ENCODE measurements at regions not wholly inside any gene's neighbourhood (a gene's known extent, or its start where the extent isn't known, plus 50 kb on each side); places are given as distances from the start of the nearest gene placed in this dataset.

- TF ChIP-seq, protein P1, sequence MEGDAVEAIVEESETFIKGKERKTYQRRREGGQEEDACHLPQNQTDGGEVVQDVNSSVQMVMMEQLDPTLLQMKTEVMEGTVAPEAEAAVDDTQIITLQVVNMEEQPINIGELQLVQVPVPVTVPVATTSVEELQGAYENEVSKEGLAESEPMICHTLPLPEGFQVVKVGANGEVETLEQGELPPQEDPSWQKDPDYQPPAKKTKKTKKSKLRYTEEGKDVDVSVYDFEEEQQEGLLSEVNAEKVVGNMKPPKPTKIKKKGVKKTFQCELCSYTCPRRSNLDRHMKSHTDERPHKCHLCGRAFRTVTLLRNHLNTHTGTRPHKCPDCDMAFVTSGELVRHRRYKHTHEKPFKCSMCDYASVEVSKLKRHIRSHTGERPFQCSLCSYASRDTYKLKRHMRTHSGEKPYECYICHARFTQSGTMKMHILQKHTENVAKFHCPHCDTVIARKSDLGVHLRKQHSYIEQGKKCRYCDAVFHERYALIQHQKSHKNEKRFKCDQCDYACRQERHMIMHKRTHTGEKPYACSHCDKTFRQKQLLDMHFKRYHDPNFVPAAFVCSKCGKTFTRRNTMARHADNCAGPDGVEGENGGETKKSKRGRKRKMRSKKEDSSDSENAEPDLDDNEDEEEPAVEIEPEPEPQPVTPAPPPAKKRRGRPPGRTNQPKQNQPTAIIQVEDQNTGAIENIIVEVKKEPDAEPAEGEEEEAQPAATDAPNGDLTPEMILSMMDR (IDR thresholded peaks at IDR 0.05), result no peak
- TF ChIP-seq POLR2A (IDR thresholded peaks at IDR 0.05), result no peak
- TF ChIP-seq POLR2AphosphoS5 (IDR thresholded peaks at IDR 0.05), result no peak
Observed at GRCh38 chr5:155332618-155333017, 319.1 kb downstream of the KIF4B start.
